PC-3 (cell line): ENCODE measurements at regions not wholly inside any gene's neighbourhood (a gene's known extent, or its start where the extent isn't known, plus 50 kb on each side); places are given as distances from the start of the nearest gene placed in this dataset.

Experiments
- EZH2 ChIP-seq: fragments of 300-600 bp; sonication (generic); IDR thresholded peaks from one replicate; pipeline ENCODE4 v1.6.1; 2017; ENCODE audit warnings: antibody characterized with exemption, mild to moderate bottlenecking, low read length; ENCODE audit not compliant: unreplicated experiment
- EZH2phosphoT487 ChIP-seq: fragments of 300-600 bp; sonication (generic); IDR thresholded peaks from 2 replicates; pipeline ENCODE4 v1.6.1; 2018; ENCODE audit warnings: mild to moderate bottlenecking, antibody characterized with exemption, low read length, borderline replicate concordance
- TF ChIP-seq, protein P1 (sequence below): fragments of 300-600 bp; sonication (generic); conservative IDR thresholded peaks from 2 replicates; pipeline ENCODE4 v1.5.1; 2017; ENCODE audit warnings: antibody characterized with exemption, low read depth, mild to moderate bottlenecking, low read length

GRCh38 chr10:62900829-62901571 is 84.8 kb upstream of the EGR2 start:
- TF ChIP-seq EZH2 (no peak), EZH2phosphoT487 (no peak)
- TF ChIP-seq, protein P1, sequence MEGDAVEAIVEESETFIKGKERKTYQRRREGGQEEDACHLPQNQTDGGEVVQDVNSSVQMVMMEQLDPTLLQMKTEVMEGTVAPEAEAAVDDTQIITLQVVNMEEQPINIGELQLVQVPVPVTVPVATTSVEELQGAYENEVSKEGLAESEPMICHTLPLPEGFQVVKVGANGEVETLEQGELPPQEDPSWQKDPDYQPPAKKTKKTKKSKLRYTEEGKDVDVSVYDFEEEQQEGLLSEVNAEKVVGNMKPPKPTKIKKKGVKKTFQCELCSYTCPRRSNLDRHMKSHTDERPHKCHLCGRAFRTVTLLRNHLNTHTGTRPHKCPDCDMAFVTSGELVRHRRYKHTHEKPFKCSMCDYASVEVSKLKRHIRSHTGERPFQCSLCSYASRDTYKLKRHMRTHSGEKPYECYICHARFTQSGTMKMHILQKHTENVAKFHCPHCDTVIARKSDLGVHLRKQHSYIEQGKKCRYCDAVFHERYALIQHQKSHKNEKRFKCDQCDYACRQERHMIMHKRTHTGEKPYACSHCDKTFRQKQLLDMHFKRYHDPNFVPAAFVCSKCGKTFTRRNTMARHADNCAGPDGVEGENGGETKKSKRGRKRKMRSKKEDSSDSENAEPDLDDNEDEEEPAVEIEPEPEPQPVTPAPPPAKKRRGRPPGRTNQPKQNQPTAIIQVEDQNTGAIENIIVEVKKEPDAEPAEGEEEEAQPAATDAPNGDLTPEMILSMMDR, result no peak
